Uterus (tissue), 3 donors: ENCODE measurements at regions not wholly inside any gene's neighbourhood (a gene's known extent, or its start where the extent isn't known, plus 50 kb on each side); places are given as distances from the start of the nearest gene placed in this dataset.

Experiments
- DNase-seq, 2 donors: peaks; one replicate each; pipeline ENCODE4 v3.0.0-alpha.2; 2019 to 2020
- H3K27ac ChIP-seq, 2 donors: fragments of 200-600 bp; sonication (generic); 1 replicate in 1 of 2; 2 replicates in 1 of 2; pipeline ENCODE4 v1.5.1; 2016 to 2018
- H3K27me3 ChIP-seq, 2 donors: fragments of 200-600 bp; sonication (generic); one replicate each; pipeline ENCODE4 v1.5.1; 2018 to 2019; ENCODE audit warnings: control low read depth in 1 of 2
- H3K36me3 ChIP-seq, 2 donors: fragments of 200-600 bp; sonication (generic); one replicate each; pipeline ENCODE4 v1.5.1; 2019; ENCODE audit warnings: control low read depth in 1 of 2
- H3K4me1 ChIP-seq, 2 donors: fragments of 200-600 bp; sonication (generic); one replicate each; pipeline ENCODE4 v1.5.1; 2018 to 2019; ENCODE audit warnings: control low read depth in 1 of 2
- H3K4me3 ChIP-seq, 2 donors: fragments of 200-600 bp; sonication (generic); 1 replicate in 1 of 2; 2 replicates in 1 of 2; pipeline ENCODE4 v1.5.1; 2018 to 2019; ENCODE audit warnings: mild to moderate bottlenecking in 1 of 2
- H3K9me3 ChIP-seq, 2 donors: fragments of 200-600 bp; sonication (generic); one replicate each; pipeline ENCODE4 v1.5.1; 2019; ENCODE audit warnings: control low read depth in 1 of 2
- CTCF ChIP-seq, 4 experiments: fragments of 200-600 bp in 2 of 4; fragments of 450-650 bp in 2 of 4; sonication (generic) in 2 of 4; IDR thresholded peaks; one replicate each; pipeline ENCODE4 v1.5.1; 2016 to 2019; ENCODE audit warnings: antibody characterized with exemption in 4 of 4, mild to moderate bottlenecking in 2 of 4, moderate library complexity in 1 of 4
- POLR2A ChIP-seq, 2 donors: fragments of 450-650 bp; IDR thresholded peaks; one replicate each; pipeline ENCODE4 v1.6.1; 2016; ENCODE audit warnings: antibody characterized with exemption in 2 of 2, mild to moderate bottlenecking in 1 of 2, moderate library complexity in 1 of 2
- intact Hi-C: fragments of 100-400 bp; cut with DNase I; formaldehyde crosslinking; loops from one replicate; pipeline ENCODE4 v1.15.1; 2023; ENCODE audit warnings: low total_unique reads
- donor health status: DM: yes; HTN: yes; CAD: no.

DNA sequence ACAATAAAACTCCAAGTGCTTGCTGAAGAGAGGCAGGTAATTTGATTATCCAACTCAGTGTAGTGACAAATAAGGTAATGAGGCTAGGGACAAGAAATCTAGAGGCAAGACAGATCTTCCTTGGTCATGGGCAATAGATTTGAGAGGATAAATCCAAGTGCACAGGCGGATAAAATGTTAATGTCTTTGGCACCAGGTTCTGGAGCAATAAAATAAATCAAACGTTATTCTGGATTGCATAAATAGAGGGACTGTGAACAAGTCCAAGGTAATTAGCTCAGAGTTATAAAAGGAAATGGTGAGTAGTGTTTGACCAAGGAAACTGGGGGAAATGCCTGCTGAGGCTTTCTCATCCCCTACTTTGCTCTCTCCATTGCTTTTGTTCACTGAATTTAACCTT is 329.3 kb upstream of the PROX1 start:
- H3K9me3 ChIP-seq = no peaks in the 10 kb centered on the region
- intact Hi-C loops = no loop called here

GRCh38 chr1:213659580-213660547 is 327.9 kb upstream of the PROX1 start:
- no peaks in the 10 kb centered on the region for H3K4me1 ChIP-seq
- no peak overlapping the region for H3K4me3 ChIP-seq
- DNase-seq = no peak
- intact Hi-C loops = no loop called here
- no peak overlapping the region for H3K27ac ChIP-seq
- TF ChIP-seq CTCF (IDR thresholded peaks at IDR 0.05) = no peak
- no peak for TF ChIP-seq POLR2A (IDR thresholded peaks at IDR 0.05)
- H3K27me3 ChIP-seq = no peaks in the 10 kb centered on the region
- H3K9me3 ChIP-seq = no peaks in the 10 kb centered on the region
- H3K36me3 ChIP-seq = no peaks in the 10 kb centered on the region

More for the DNA sequence above, 329.3 kb upstream of the PROX1 start:
- DNase-seq = no peak
- Histone ChIP-seq H3K4me1 (no peaks in the 10 kb centered on the region), H3K36me3 (no peaks in the 10 kb centered on the region), H3K4me3 (no peak overlapping the region), H3K27me3 (no peaks in the 10 kb centered on the region), H3K27ac (no peak overlapping the region)
- TF ChIP-seq CTCF (IDR thresholded peaks at IDR 0.05) = no peak
- no peak for TF ChIP-seq POLR2A (IDR thresholded peaks at IDR 0.05)

DNA sequence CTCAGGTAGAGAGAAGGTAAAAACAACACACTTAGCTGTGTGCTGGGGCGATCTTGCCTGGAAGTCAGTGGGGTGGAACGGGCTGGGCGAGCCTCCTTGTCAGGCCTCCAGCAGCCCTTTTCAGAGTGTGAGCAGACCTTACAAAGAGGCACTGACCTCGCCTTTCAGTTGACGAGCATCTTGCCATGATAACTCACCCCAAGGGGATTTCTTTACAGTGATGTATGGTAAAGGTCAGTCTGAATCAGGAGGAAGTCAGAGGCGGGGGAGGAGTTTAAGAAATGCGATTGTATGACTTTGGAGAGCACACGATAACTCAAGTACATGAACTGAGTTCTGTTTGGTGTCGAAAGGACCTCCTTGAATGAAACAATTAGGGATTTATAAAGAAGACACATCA is 326.5 kb upstream of the PROX1 start:
- DNase-seq = no peak
- TF ChIP-seq CTCF (IDR thresholded peaks at IDR 0.05) (no peak), POLR2A (IDR thresholded peaks at IDR 0.05) (no peak)
- Histone ChIP-seq H3K36me3 (no peaks in the 10 kb centered on the region), H3K9me3 (no peaks in the 10 kb centered on the region), H3K27me3 (no peaks in the 10 kb centered on the region), H3K27ac (no peak overlapping the region), H3K4me3 (no peak overlapping the region), H3K4me1 (no peaks in the 10 kb centered on the region)
- intact Hi-C loops = no loop called here

DNA sequence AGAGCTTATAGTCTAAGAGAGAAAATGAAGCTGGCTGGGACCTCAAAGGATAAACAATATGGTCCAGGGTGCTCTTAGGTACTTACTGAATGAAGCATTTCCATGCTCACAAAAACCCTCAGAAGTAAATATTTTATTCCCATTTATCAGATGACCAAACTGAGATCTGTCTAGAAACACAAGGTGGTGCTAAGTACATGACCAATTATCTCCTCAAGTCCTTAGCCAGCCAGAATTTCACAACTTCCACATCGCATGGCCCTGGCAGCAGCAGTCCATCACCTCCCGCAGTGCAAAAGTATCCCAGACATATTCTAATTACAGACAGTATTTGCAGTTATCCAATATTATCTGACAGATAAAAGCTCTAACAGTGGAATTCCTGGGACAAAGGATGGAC is 321.7 kb upstream of the PROX1 start:
- Histone ChIP-seq H3K27ac (no peak overlapping the region), H3K4me1 (no peaks in the 10 kb centered on the region), H3K4me3 (no peak overlapping the region), H3K36me3 (no peaks in the 10 kb centered on the region), H3K27me3 (no peaks in the 10 kb centered on the region), H3K9me3 (no peaks in the 10 kb centered on the region)
- no peak for DNase-seq
- TF ChIP-seq POLR2A (IDR thresholded peaks at IDR 0.05) (no peak), CTCF (IDR thresholded peaks at IDR 0.05) (no peak)
- intact Hi-C loops = no loop called here

GRCh38 chr1:213666922-213667321 is 320.9 kb upstream of the PROX1 start:
- Histone ChIP-seq H3K4me3 (no peak overlapping the region), H3K27ac (no peak overlapping the region), H3K36me3 (no peaks in the 10 kb centered on the region), H3K4me1 (no peaks in the 10 kb centered on the region), H3K27me3 (no peaks in the 10 kb centered on the region), H3K9me3 (no peaks in the 10 kb centered on the region)
- TF ChIP-seq CTCF (IDR thresholded peaks at IDR 0.05) = no peak
- no peak for TF ChIP-seq POLR2A (IDR thresholded peaks at IDR 0.05)
- intact Hi-C loops = no loop called here
- no peak for DNase-seq
